NCI-H1048 (cell line): ENCODE measurements at regions not wholly inside any gene's neighbourhood (a gene's known extent, or its start where the extent isn't known, plus 50 kb on each side); places are given as distances from the start of the nearest gene placed in this dataset.
A peak's percentile ranks its signal among the peaks of the same experiment; 100 is the strongest.

Experiments used
- DNase-seq: peaks from one replicate; lab custom pipeline; 2025; lab: John Stamatoyannopoulos, UW

- peak; percentile 59 for DNase-seq
Measured at GRCh38 chr6:30396833-30397479, 52.0 kb downstream of the RPP21 start.

- DNase-seq, result no peak
Measured at GRCh38 chr6:30397697-30398096, 52.7 kb downstream of the RPP21 start.

GRCh38 chr6:30399390-30400058 lies 54.6 kb downstream of the RPP21 start:
- DNase-seq, result no peak

- no peak for DNase-seq
Measured at GRCh38 chr6:30405934-30406333, 61.0 kb downstream of the RPP21 start.

GRCh38 chr6:30409184-30409583 lies 64.2 kb downstream of the RPP21 start:
- DNase-seq, result no peak

DNA sequence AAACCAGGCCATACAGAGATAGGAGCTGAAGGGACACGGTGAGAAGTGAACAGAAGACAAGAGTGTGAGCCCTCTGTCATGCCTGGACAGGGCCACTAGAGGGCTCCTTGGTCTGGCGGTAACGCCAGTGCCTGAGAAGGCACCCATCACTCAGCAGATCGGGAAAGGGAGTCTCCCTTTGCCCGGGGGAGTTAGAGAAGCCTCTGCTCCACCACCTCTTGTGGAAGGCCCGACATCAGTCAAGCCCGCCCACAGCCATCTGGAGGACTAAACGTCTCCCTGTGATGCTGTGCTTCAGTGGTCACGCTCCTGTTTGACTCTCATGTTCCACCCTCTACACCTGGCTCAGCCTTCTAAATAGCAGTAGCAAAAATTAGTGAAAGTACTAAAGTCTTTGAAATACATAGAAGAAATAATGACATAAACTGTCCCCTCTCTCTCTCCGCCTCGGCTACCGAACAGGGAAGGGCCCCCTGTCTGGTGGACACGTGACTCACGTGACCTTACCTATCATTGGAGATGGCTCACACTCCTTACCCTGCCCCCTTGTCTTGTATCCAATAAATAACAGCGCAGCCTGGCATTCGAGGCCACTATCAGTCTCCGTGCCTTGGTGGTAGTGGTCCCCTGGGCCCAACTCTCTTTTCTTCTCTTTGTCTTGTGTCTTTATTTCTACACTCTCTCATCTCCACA lies 66.7 kb downstream of the RPP21 start:
- DNase-seq, result no peak

GRCh38 chr6:30418448-30418847 lies 70.9 kb upstream of the HLA-E start:
- no peak for DNase-seq

DNA sequence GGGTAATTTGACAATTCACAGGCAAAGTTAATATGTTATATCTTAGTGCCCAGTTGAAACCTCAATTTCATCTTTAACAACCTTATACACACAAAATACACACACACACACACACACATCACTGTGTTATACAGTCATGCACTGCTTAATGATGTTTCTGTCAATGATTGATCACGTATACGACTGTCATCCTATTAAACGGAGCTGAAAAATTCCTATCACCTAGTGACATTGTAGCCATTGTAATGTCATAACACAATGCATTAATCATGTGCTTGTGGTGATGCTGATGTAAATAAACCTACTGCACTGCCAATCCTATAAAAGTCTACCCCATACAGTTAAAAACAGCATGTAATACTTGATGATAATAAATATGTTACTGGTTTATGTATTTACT lies 64.8 kb upstream of the HLA-E start:
- no peak for DNase-seq
